IMR-90 (cell line): ENCODE measurements at regions not wholly inside any gene's neighbourhood (a gene's known extent, or its start where the extent isn't known, plus 50 kb on each side); places are given as distances from the start of the nearest gene placed in this dataset.

Experiments
- ATAC-seq: fragments of 200-7000 bp; cut with Tn5 transposase; 2 replicates; pipeline ENCODE4 v1.9.1; 2020; ENCODE audit warnings: low read depth, mild to moderate bottlenecking, moderate library complexity
- BruUV-seq: library from RNA; stranded (reverse); fragments of 400-500 nt; replicated peaks from 2 replicates; lab custom pipeline; 2021; lab: Mats Ljungman, UMichigan
- CTCF ChIA-PET: fragments of 300-600 bp; formaldehyde crosslinking; extraction: SDS; loops from one replicate; lab custom pipeline; 2021; ENCODE audit warnings: antibody characterized with exemption; lab: Yijun Ruan, JAX
- POLR2A ChIA-PET: fragments of 300-600 bp; sonication (Branson Sonifier 250); formaldehyde crosslinking; loops from one replicate; lab custom pipeline; 2022; ENCODE audit warnings: antibody characterized with exemption; ENCODE audit not compliant: unreplicated experiment; lab: Charles Lee
- DNase-seq: peaks from one replicate; pipeline ENCODE4 v3.0.0; 2013
- H2AFZ ChIP-seq: replicated peaks from 2 replicates; pipeline ENCODE3; 2013; ENCODE audit warnings: low read length, mild to moderate bottlenecking; ENCODE audit not compliant: poor library complexity
- H2AK5ac ChIP-seq: 2 replicates; pipeline ENCODE4 v1.6.1; 2013; ENCODE audit warnings: low read depth, low read length, inconsistent platforms
- H2AK9ac ChIP-seq: replicated peaks from 2 replicates; pipeline ENCODE3; 2013; ENCODE audit warnings: mild to moderate bottlenecking, low read depth, low read length, moderate library complexity; ENCODE audit not compliant: poor library complexity
- H2BK120ac ChIP-seq: 2 replicates; pipeline ENCODE4 v1.6.1; 2013; ENCODE audit warnings: low read depth, low read length, inconsistent platforms
- H2BK15ac ChIP-seq: 3 replicates; pipeline ENCODE4 v1.6.1; 2013; ENCODE audit warnings: low read depth, low read length, inconsistent platforms
- H2BK20ac ChIP-seq: 2 replicates; pipeline ENCODE4 v1.6.1; 2013; ENCODE audit warnings: low read depth, mild to moderate bottlenecking, inconsistent platforms, low read length, moderate library complexity
- H2BK5ac ChIP-seq: 2 replicates; pipeline ENCODE4 v1.6.1; 2013; ENCODE audit warnings: mild to moderate bottlenecking, low read depth, low read length, inconsistent platforms; ENCODE audit not compliant: poor library complexity, severe bottlenecking
- H3K14ac ChIP-seq: replicated peaks from 2 replicates; pipeline ENCODE4 v1.6.1; 2013; ENCODE audit warnings: low read depth, low read length, inconsistent platforms
- H3K18ac ChIP-seq: 2 replicates; pipeline ENCODE4 v1.6.1; 2013; ENCODE audit warnings: low read depth, low read length, control low read depth
- H3K23ac ChIP-seq: 2 replicates; pipeline ENCODE4 v1.6.1; 2013; ENCODE audit warnings: low read depth, low read length, inconsistent platforms
- H3K27ac ChIP-seq: 2 replicates; pipeline ENCODE4 v1.5.1; 2013; ENCODE audit warnings: mild to moderate bottlenecking, control low read depth, low read length; ENCODE audit not compliant: insufficient read depth
- H3K27me3 ChIP-seq: 2 replicates; pipeline ENCODE4 v1.6.1; 2013; ENCODE audit warnings: low read length; ENCODE audit not compliant: control insufficient read depth, insufficient read depth
- H3K36me3 ChIP-seq: 2 replicates; pipeline ENCODE4 v1.6.1; 2013; ENCODE audit warnings: low read length, mixed read lengths; ENCODE audit not compliant: control insufficient read depth, insufficient read depth
- H3K4ac ChIP-seq: 2 replicates; pipeline ENCODE4 v1.6.1; 2013; ENCODE audit warnings: low read depth, low read length, inconsistent platforms
- H3K4me1 ChIP-seq: 2 replicates; pipeline ENCODE4 v1.6.1; 2013; ENCODE audit warnings: low read length, mixed read lengths; ENCODE audit not compliant: control insufficient read depth, insufficient read depth
- H3K4me2 ChIP-seq: 2 replicates; pipeline ENCODE4 v1.6.1; 2013; ENCODE audit warnings: low read depth, mild to moderate bottlenecking, control low read depth, low read length, moderate library complexity
- H3K4me3 ChIP-seq: 2 replicates; pipeline ENCODE4 v1.5.1; 2013; ENCODE audit warnings: low read depth, mild to moderate bottlenecking, control low read depth, low read length, moderate library complexity; ENCODE audit not compliant: insufficient read depth
- H3K56ac ChIP-seq: 2 replicates; pipeline ENCODE4 v1.6.1; 2013; ENCODE audit warnings: low read length, inconsistent platforms; ENCODE audit not compliant: insufficient read depth; ENCODE audit errors: extremely low read depth
- H3K79me1 ChIP-seq, 2 experiments: 2 replicates each; pipeline ENCODE4 v1.6.1; 2013; ENCODE audit warnings: low read length in 2 of 2, inconsistent platforms in 1 of 2, low read depth in 1 of 2
- H3K9ac ChIP-seq: 2 replicates; pipeline ENCODE4 v1.6.1; 2013; ENCODE audit warnings: low read depth, low read length, control low read depth
- H3K9me1 ChIP-seq: 2 replicates; pipeline ENCODE4 v1.6.1; 2013; ENCODE audit warnings: low read length, inconsistent platforms; ENCODE audit not compliant: insufficient read depth
- H3K9me3 ChIP-seq: 2 replicates; pipeline ENCODE4 v1.6.1; 2013; ENCODE audit warnings: low read length; ENCODE audit not compliant: control insufficient read depth, insufficient read depth
- H4K20me1 ChIP-seq: 2 replicates; pipeline ENCODE4 v1.6.1; 2013; ENCODE audit warnings: low read length, inconsistent platforms; ENCODE audit not compliant: insufficient read depth
- H4K5ac ChIP-seq: 2 replicates; pipeline ENCODE4 v1.6.1; 2013; ENCODE audit warnings: mild to moderate bottlenecking, low read depth, low read length, control low read depth
- H4K8ac ChIP-seq, 2 experiments: 2 replicates each; pipeline ENCODE4 v1.6.1; 2013; ENCODE audit warnings: low read depth in 2 of 2, low read length in 2 of 2, control low read depth in 1 of 2, inconsistent platforms in 1 of 2
- H4K91ac ChIP-seq: 2 replicates; pipeline ENCODE4 v1.6.1; 2013; ENCODE audit warnings: low read depth, low read length, inconsistent platforms; ENCODE audit not compliant: insufficient read depth
- CEBPB ChIP-seq: IDR thresholded peaks from 2 replicates; pipeline ENCODE4 v1.6.1; 2012; ENCODE audit warnings: low read depth, low read length, improper control_type of control experiment
- MAZ ChIP-seq: IDR thresholded peaks from 2 replicates; pipeline ENCODE4 v1.6.1; 2012; ENCODE audit warnings: low read depth, mild to moderate bottlenecking, low read length, improper control_type of control experiment, moderate library complexity, borderline replicate concordance
- POLR2A ChIP-seq: IDR thresholded peaks from 2 replicates; pipeline ENCODE4 v1.6.1; 2012; ENCODE audit warnings: mild to moderate bottlenecking, low read depth, low read length
- RAD21 ChIP-seq: IDR thresholded peaks from 2 replicates; pipeline ENCODE4 v1.6.1; 2012; ENCODE audit warnings: low read length, improper control_type of control experiment
- RCOR1 ChIP-seq: IDR thresholded peaks from 2 replicates; pipeline ENCODE4 v1.6.1; 2012; ENCODE audit warnings: mild to moderate bottlenecking, low read length, improper control_type of control experiment; ENCODE audit not compliant: insufficient replicate concordance
- WGBS, 2 experiments: methylation state at CpG; one replicate each; pipeline versions ENCODE4 v1.1.5 to v1.1.7; 2013; ENCODE audit warnings: missing lambda C conversion rate in 2 of 2; ENCODE audit not compliant: insufficient read length in 1 of 2; ENCODE audit errors: extremely low coverage in 2 of 2; 5-methylcytosine and 5-hydroxymethylcytosine counted together
- dilution Hi-C: fragments of 300-500 bp; cut with HindIII; formaldehyde crosslinking; loops from one replicate; pipeline ENCODE4 v1.14.3; 2018; ENCODE audit warnings: low sequenced_read_pairs; ENCODE audit not compliant: unreplicated experiment
- in situ Hi-C: fragments of 300-500 bp; cut with MboI; formaldehyde crosslinking; loops from 3 replicates; pipeline ENCODE4 v1.14.3; 2019; ENCODE audit warnings: low sequenced_read_pairs, inconsistent platforms, mixed read lengths
- intact Hi-C: fragments of 100-400 bp; cut with micrococcal nuclease; formaldehyde crosslinking; loops from 2 replicates; pipeline ENCODE4 v1.10.0; 2022

GRCh38 chr11:25615841-25616240 lies 716.1 kb upstream of the ANO3 start:
- no peak overlapping the region for H3K23ac ChIP-seq
- H3K79me1 ChIP-seq, result no peaks in the 10 kb centered on the region
- no peaks in the 10 kb centered on the region for H3K4me1 ChIP-seq
- no peaks in the 10 kb centered on the region for H4K20me1 ChIP-seq
- H3K56ac ChIP-seq, result no peak overlapping the region
- no peak overlapping the region for H3K4ac ChIP-seq
- no peak overlapping the region for H4K91ac ChIP-seq
- H3K9ac ChIP-seq, result no peak overlapping the region
- no peak overlapping the region for H3K27ac ChIP-seq
- no peaks in the 10 kb centered on the region for H3K36me3 ChIP-seq
- no peak overlapping the region for H2AK5ac ChIP-seq
- H2BK5ac ChIP-seq, result no peak overlapping the region
- no peak overlapping the region for H3K14ac ChIP-seq
- CTCF ChIA-PET, result no interaction called here
- dilution Hi-C loops (no loop called here), in situ Hi-C loops (no loop called here), intact Hi-C loops (no loop called here)
- H3K9me3 ChIP-seq, result peaks cover 3% of the 10 kb centered on the region; the same call in 1 of the 2 replicates
- DNase-seq (no peak), ATAC-seq (no peak)
- H2BK20ac ChIP-seq, result no peak overlapping the region
- H3K4me2 ChIP-seq, result no peak overlapping the region
- no CpG with 5 or more reads among the region's 2 CpGs for WGBS, 2 experiments
- no peak overlapping the region for H4K5ac ChIP-seq
- H3K18ac ChIP-seq, result no peak overlapping the region
- H2AK9ac ChIP-seq, result no peak overlapping the region
- no peak overlapping the region for H2BK120ac ChIP-seq
- H3K27me3 ChIP-seq, result no peaks in the 10 kb centered on the region
- BruUV-seq, result no TSS peak
- no peak for TF ChIP-seq RCOR1
- TF ChIP-seq POLR2A, result no peak
- TF ChIP-seq RAD21, result no peak
- TF ChIP-seq MAZ, result no peak
- TF ChIP-seq CEBPB, result no peak
- no peak overlapping the region for H4K8ac ChIP-seq
- no peaks in the 10 kb centered on the region for H3K9me1 ChIP-seq
- no peak overlapping the region for H2BK15ac ChIP-seq
- POLR2A ChIA-PET, result no interaction called here
- H2AFZ ChIP-seq, result no peak overlapping the region
- H3K4me3 ChIP-seq, result no peak overlapping the region
